ENCODE measurements at regions not wholly inside any gene's neighbourhood (a gene's known extent, or its start where the extent isn't known, plus 50 kb on each side); places are given as distances from the start of the nearest gene placed in this dataset.

GRCh38 chr1:114323959-114324661 lies 170.4 kb upstream of the SYT6 start:
- no peaks in the 10 kb centered on the region for H3K4me1 ChIP-seq
- H3K36me3 ChIP-seq (ENCODE audit: low read depth, missing control alignments), result no peaks in the 10 kb centered on the region
- H3K4me3 ChIP-seq, result no peak overlapping the region
- intact Hi-C loops (cut with DNase I; ENCODE audit: low total_unique reads), result no loop called here
- H3K27ac ChIP-seq, result no peak overlapping the region
- H3K9me3 ChIP-seq, result no peaks in the 10 kb centered on the region
- no peak for DNase-seq
- H3K27me3 ChIP-seq, result no peaks in the 10 kb centered on the region
- TF ChIP-seq, protein P1, sequence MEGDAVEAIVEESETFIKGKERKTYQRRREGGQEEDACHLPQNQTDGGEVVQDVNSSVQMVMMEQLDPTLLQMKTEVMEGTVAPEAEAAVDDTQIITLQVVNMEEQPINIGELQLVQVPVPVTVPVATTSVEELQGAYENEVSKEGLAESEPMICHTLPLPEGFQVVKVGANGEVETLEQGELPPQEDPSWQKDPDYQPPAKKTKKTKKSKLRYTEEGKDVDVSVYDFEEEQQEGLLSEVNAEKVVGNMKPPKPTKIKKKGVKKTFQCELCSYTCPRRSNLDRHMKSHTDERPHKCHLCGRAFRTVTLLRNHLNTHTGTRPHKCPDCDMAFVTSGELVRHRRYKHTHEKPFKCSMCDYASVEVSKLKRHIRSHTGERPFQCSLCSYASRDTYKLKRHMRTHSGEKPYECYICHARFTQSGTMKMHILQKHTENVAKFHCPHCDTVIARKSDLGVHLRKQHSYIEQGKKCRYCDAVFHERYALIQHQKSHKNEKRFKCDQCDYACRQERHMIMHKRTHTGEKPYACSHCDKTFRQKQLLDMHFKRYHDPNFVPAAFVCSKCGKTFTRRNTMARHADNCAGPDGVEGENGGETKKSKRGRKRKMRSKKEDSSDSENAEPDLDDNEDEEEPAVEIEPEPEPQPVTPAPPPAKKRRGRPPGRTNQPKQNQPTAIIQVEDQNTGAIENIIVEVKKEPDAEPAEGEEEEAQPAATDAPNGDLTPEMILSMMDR (IDR thresholded peaks at IDR 0.05), result no peak
- TF ChIP-seq POLR2A (IDR thresholded peaks at IDR 0.05), result no peak
- 52 to 74% methylated on average over 13 to 15 of the region's 15 CpGs for WGBS, 2 donors

DNA sequence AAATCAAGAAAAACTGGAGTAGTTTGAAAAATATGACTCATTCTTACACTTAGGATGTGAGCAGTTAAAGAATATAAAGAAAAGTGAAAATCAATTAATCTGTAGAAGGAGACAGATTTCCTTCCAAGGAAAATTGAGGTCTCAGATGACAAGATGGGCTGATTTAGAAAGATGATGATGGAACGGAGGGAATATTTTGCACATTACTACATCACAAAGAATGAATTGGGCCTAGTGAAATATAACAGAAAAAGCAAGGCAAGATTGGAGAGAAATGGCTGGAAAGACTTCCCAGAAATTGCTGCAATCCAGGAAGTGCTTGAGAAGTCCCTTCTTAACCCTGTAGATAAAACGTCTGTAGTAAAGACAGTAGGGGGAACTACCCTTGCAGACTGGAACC lies 169.1 kb upstream of the SYT6 start:
- H3K27me3 ChIP-seq, result no peaks in the 10 kb centered on the region
- DNase-seq, result no peak
- H3K4me1 ChIP-seq, result no peaks in the 10 kb centered on the region
- no peak for TF ChIP-seq POLR2A (IDR thresholded peaks at IDR 0.05)
- TF ChIP-seq, protein P1 (IDR thresholded peaks at IDR 0.05), result no peak
- no peaks in the 10 kb centered on the region for H3K36me3 ChIP-seq (ENCODE audit: low read depth, missing control alignments)
- no peaks in the 10 kb centered on the region for H3K9me3 ChIP-seq
- intact Hi-C loops (cut with DNase I; ENCODE audit: low total_unique reads), result no loop called here
- WGBS, 2 donors, result 78 to 81% methylated on average over 2 of the region's 2 CpGs
- H3K27ac ChIP-seq, result no peak overlapping the region
- H3K4me3 ChIP-seq, result no peak overlapping the region

DNA sequence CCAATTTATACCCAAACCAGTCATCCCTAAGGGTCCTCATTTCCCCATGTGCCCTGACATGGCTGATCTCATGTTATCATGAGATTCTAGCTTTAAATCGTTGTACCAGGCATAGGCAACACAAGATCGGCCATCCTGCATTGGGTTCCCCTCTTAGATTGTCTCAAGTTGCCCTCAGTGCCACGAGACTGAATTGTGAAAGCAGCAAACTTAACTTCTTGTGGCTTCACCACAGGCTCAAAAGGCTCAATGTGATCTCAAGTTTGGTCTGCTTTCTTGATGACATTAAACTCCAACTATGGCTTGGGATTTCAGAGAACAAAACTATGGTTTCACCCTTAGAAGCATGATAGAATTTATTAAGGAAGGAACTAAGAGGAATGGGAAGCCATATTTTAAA lies 168.5 kb upstream of the SYT6 start:
- 95 to 96% methylated on average over 3 of the region's 3 CpGs for WGBS, 2 donors
- no peaks in the 10 kb centered on the region for H3K9me3 ChIP-seq
- no peak overlapping the region for H3K4me3 ChIP-seq
- H3K27me3 ChIP-seq, result no peaks in the 10 kb centered on the region
- H3K4me1 ChIP-seq, result no peaks in the 10 kb centered on the region
- no peak for DNase-seq
- intact Hi-C loops (cut with DNase I; ENCODE audit: low total_unique reads), result no loop called here
- TF ChIP-seq, protein P1 (IDR thresholded peaks at IDR 0.05), result no peak
- no peak for TF ChIP-seq POLR2A (IDR thresholded peaks at IDR 0.05)
- no peaks in the 10 kb centered on the region for H3K36me3 ChIP-seq (ENCODE audit: low read depth, missing control alignments)
- H3K27ac ChIP-seq, result no peak overlapping the region

GRCh38 chr1:114320586-114320985 lies 166.9 kb upstream of the SYT6 start:
- Histone ChIP-seq H3K9me3 (no peaks in the 10 kb centered on the region), H3K27me3 (no peaks in the 10 kb centered on the region), H3K4me1 (no peaks in the 10 kb centered on the region), H3K27ac (no peak overlapping the region), H3K4me3 (no peak overlapping the region), H3K36me3 (ENCODE audit: low read depth, missing control alignments) (no peaks in the 10 kb centered on the region)
- TF ChIP-seq POLR2A (IDR thresholded peaks at IDR 0.05), result no peak
- TF ChIP-seq, protein P1 (IDR thresholded peaks at IDR 0.05), result no peak
- no peak for DNase-seq
- intact Hi-C loops (cut with DNase I; ENCODE audit: low total_unique reads), result no loop called here

- Histone ChIP-seq H3K27me3 (no peaks in the 10 kb centered on the region), H3K27ac (no peak overlapping the region), H3K36me3 (ENCODE audit: low read depth, missing control alignments) (no peaks in the 10 kb centered on the region), H3K4me3 (no peak overlapping the region), H3K4me1 (no peaks in the 10 kb centered on the region), H3K9me3 (no peaks in the 10 kb centered on the region)
- DNase-seq, result no peak
- no peak for TF ChIP-seq POLR2A (IDR thresholded peaks at IDR 0.05)
- TF ChIP-seq, protein P1 (IDR thresholded peaks at IDR 0.05), result no peak
- intact Hi-C loops (cut with DNase I; ENCODE audit: low total_unique reads), result no loop called here
- 55 to 77% methylated on average over 3 of the region's 3 CpGs for WGBS, 2 donors
Measured at GRCh38 chr1:114319418-114319817, 165.7 kb upstream of the SYT6 start.

All from testis (tissue), 2 donors.